Osteoblast (primary cell): ENCODE measurements at regions not wholly inside any gene's neighbourhood (a gene's known extent, or its start where the extent isn't known, plus 50 kb on each side); places are given as distances from the start of the nearest gene placed in this dataset.

ENCODE experiments used
- DNase-seq: peaks from one replicate; pipeline ENCODE4 v3.0.0; 2011; ENCODE audit warnings: low spot score, mixed read lengths; ENCODE audit not compliant: insufficient read length; ENCODE audit errors: missing footprints
- H2AFZ ChIP-seq: 2 replicates; pipeline ENCODE4 v1.6.0; 2011; ENCODE audit warnings: mild to moderate bottlenecking, low read length
- H3K27ac ChIP-seq: 2 replicates; pipeline ENCODE4 v1.5.1; 2011; ENCODE audit warnings: mild to moderate bottlenecking, low read depth, low read length, moderate library complexity
- H3K27me3 ChIP-seq: 2 replicates; pipeline ENCODE4 v1.6.0; 2012; ENCODE audit warnings: mild to moderate bottlenecking, control low read depth, inconsistent platforms, low read length, moderate library complexity; ENCODE audit not compliant: insufficient read depth
- H3K36me3 ChIP-seq: 2 replicates; pipeline ENCODE4 v1.5.1; 2011; ENCODE audit warnings: mild to moderate bottlenecking, low read length, control low read depth, moderate library complexity; ENCODE audit not compliant: insufficient read depth
- H3K4me1 ChIP-seq: 2 replicates; pipeline ENCODE4 v1.5.1; 2011; ENCODE audit warnings: mild to moderate bottlenecking, low read length, control low read depth, moderate library complexity; ENCODE audit not compliant: insufficient read depth
- H3K4me2 ChIP-seq: 2 replicates; pipeline ENCODE4 v1.6.0; 2011; ENCODE audit warnings: mild to moderate bottlenecking, low read length; ENCODE audit not compliant: insufficient read depth
- H3K4me3 ChIP-seq: fragments of 200-600 bp; sonication (generic); 3 replicates; pipeline ENCODE4 v1.5.1; 2012; ENCODE audit warnings: mild to moderate bottlenecking, low read length, inconsistent platforms; ENCODE audit not compliant: insufficient read depth
- H3K79me2 ChIP-seq: 2 replicates; pipeline ENCODE4 v1.6.0; 2012; ENCODE audit warnings: mild to moderate bottlenecking, low read length, control low read depth, inconsistent platforms; ENCODE audit not compliant: insufficient read depth
- H3K9me3 ChIP-seq: 2 replicates; pipeline ENCODE4 v1.5.1; 2011; ENCODE audit warnings: low read depth, low read length, control low read depth
- H4K20me1 ChIP-seq: 2 replicates; pipeline ENCODE4 v1.6.0; 2012; ENCODE audit warnings: mild to moderate bottlenecking, low read length, control low read depth; ENCODE audit not compliant: insufficient read depth
- CTCF ChIP-seq: IDR thresholded peaks from 2 replicates; pipeline ENCODE4 v1.5.1; 2011; ENCODE audit warnings: mild to moderate bottlenecking, low read depth, low read length, moderate library complexity; ENCODE audit errors: extremely low read depth

- no peak overlapping the region for H2AFZ ChIP-seq
- no peak overlapping the region for H3K4me3 ChIP-seq
- no peaks in the 10 kb centered on the region for H3K79me2 ChIP-seq
- no peak for TF ChIP-seq CTCF
- no peak overlapping the region for H3K27ac ChIP-seq
- DNase-seq: no peak
- H3K9me3 ChIP-seq: no peaks in the 10 kb centered on the region
- H3K27me3 ChIP-seq: no peaks in the 10 kb centered on the region
- no peaks in the 10 kb centered on the region for H4K20me1 ChIP-seq
- H3K4me1 ChIP-seq: peaks cover 12% of the 10 kb centered on the region
- H3K4me2 ChIP-seq: no peak overlapping the region
- no peaks in the 10 kb centered on the region for H3K36me3 ChIP-seq
Observed at GRCh38 chr12:46437469-46437868, 64.9 kb upstream of the SLC38A2 start.

- Histone ChIP-seq H3K27ac (no peak overlapping the region), H3K4me2 (no peak overlapping the region), H3K27me3 (no peaks in the 10 kb centered on the region), H3K36me3 (no peaks in the 10 kb centered on the region), H3K9me3 (no peaks in the 10 kb centered on the region), H4K20me1 (no peaks in the 10 kb centered on the region), H3K79me2 (no peaks in the 10 kb centered on the region), H3K4me1 (peaks cover 13% of the 10 kb centered on the region), H3K4me3 (no peak overlapping the region), H2AFZ (no peak overlapping the region)
- DNase-seq: no peak
- no peak for TF ChIP-seq CTCF
Observed at GRCh38 chr12:46436747-46437146, 64.2 kb upstream of the SLC38A2 start.

GRCh38 chr12:46435625-46436024 lies 63.1 kb upstream of the SLC38A2 start:
- no peak overlapping the region for H3K4me3 ChIP-seq
- H3K79me2 ChIP-seq: no peaks in the 10 kb centered on the region
- H3K27ac ChIP-seq: no peak overlapping the region
- H4K20me1 ChIP-seq: no peaks in the 10 kb centered on the region
- H3K4me1 ChIP-seq: peaks cover 23% of the 10 kb centered on the region
- H3K4me2 ChIP-seq: no peak overlapping the region
- no peaks in the 10 kb centered on the region for H3K36me3 ChIP-seq
- no peaks in the 10 kb centered on the region for H3K27me3 ChIP-seq
- no peak overlapping the region for H2AFZ ChIP-seq
- no peak for TF ChIP-seq CTCF
- no peaks in the 10 kb centered on the region for H3K9me3 ChIP-seq
- DNase-seq: no peak

GRCh38 chr12:46435029-46435428 lies 62.5 kb upstream of the SLC38A2 start:
- Histone ChIP-seq H3K36me3 (no peaks in the 10 kb centered on the region), H3K27me3 (no peaks in the 10 kb centered on the region), H3K4me3 (no peak overlapping the region), H3K4me1 (peaks cover 27% of the 10 kb centered on the region), H3K27ac (no peak overlapping the region), H2AFZ (no peak overlapping the region), H3K4me2 (no peak overlapping the region), H4K20me1 (no peaks in the 10 kb centered on the region), H3K79me2 (no peaks in the 10 kb centered on the region), H3K9me3 (no peaks in the 10 kb centered on the region)
- TF ChIP-seq CTCF: no peak
- DNase-seq: no peak
